ENCODE measurements at regions not wholly inside any gene's neighbourhood (a gene's known extent, or its start where the extent isn't known, plus 50 kb on each side); places are given as distances from the start of the nearest gene placed in this dataset.

- TF ChIP-seq EZH2phosphoT487 (IDR thresholded peaks at IDR 0.05; ENCODE audit: borderline replicate concordance, low read depth, low read length) (no peak), CTCF (conservative IDR thresholded peaks at IDR 0.05; ENCODE audit: low read length) (no peak)
Measured at GRCh38 chr18:31218671-31219383, 56.2 kb upstream of the DSC1 start.
